PC-3 (cell line): ENCODE measurements at regions not wholly inside any gene's neighbourhood (a gene's known extent, or its start where the extent isn't known, plus 50 kb on each side); places are given as distances from the start of the nearest gene placed in this dataset.

ENCODE experiments used
- ATAC-seq: fragments of 200-7000 bp; cut with Tn5 transposase; 2 replicates; pipeline ENCODE4 v1.9.1; 2020; ENCODE audit warnings: mild to moderate bottlenecking, moderate library complexity
- BruUV-seq: library from RNA; stranded (reverse); fragments of 400-500 nt; replicated peaks from 2 replicates; lab custom pipeline; 2021; lab: Mats Ljungman, UMichigan
- CTCF ChIA-PET: fragments of 300-600 bp; sonication (Branson Sonifier 250); formaldehyde crosslinking; loops from one replicate; lab custom pipeline; 2022; ENCODE audit warnings: antibody characterized with exemption; lab: Charles Lee
- POLR2A ChIA-PET: fragments of 300-600 bp; sonication (Branson Sonifier 250); formaldehyde crosslinking; loops from one replicate; lab custom pipeline; 2022; ENCODE audit warnings: antibody characterized with exemption; ENCODE audit not compliant: unreplicated experiment; lab: Charles Lee
- DNase-seq: peaks from one replicate; pipeline ENCODE4 v3.0.0-alpha.2; 2015
- H2AFZ ChIP-seq: fragments of 300-600 bp; sonication (generic); 2 replicates; pipeline ENCODE4 v1.6.0; 2016; ENCODE audit warnings: antibody characterized with exemption, low read length
- H3F3A ChIP-seq: fragments of 300-600 bp; sonication (generic); one replicate; pipeline ENCODE4 v1.6.0; 2017; ENCODE audit warnings: antibody characterized with exemption, low read length, control low read depth, mild to moderate bottlenecking; ENCODE audit not compliant: unreplicated experiment
- H3K27ac ChIP-seq: fragments of 300-600 bp; sonication (generic); 2 replicates; pipeline ENCODE4 v1.5.1; 2016; ENCODE audit warnings: mild to moderate bottlenecking, low read length
- H3K27me3 ChIP-seq: fragments of 300-600 bp; sonication (generic); 2 replicates; pipeline ENCODE4 v1.6.1; 2016; ENCODE audit warnings: low read length, mixed read lengths
- H3K36me3 ChIP-seq: fragments of 300-600 bp; sonication (generic); 2 replicates; pipeline ENCODE4 v1.6.1; 2016; ENCODE audit warnings: low read depth, mixed run types, low read length, mixed read lengths
- H3K4me1 ChIP-seq: fragments of 300-600 bp; sonication (generic); 2 replicates; pipeline ENCODE4 v1.5.1; 2016; ENCODE audit warnings: low read length; ENCODE audit not compliant: insufficient read depth
- H3K4me2 ChIP-seq: fragments of 300-600 bp; sonication (generic); 2 replicates; pipeline ENCODE4 v1.6.0; 2016; ENCODE audit warnings: low read length
- H3K4me3 ChIP-seq: fragments of 300-600 bp; sonication (generic); 2 replicates; pipeline ENCODE4 v1.5.1; 2016; ENCODE audit warnings: mild to moderate bottlenecking, low read length, mixed read lengths
- H3K79me2 ChIP-seq: fragments of 300-600 bp; sonication (generic); 2 replicates; pipeline ENCODE4 v1.6.1; 2017; ENCODE audit warnings: low read length, mixed read lengths
- H3K9ac ChIP-seq: fragments of 300-600 bp; sonication (generic); 2 replicates; pipeline ENCODE4 v1.6.0; 2016; ENCODE audit warnings: mild to moderate bottlenecking, low read length
- H3K9me2 ChIP-seq: fragments of 300-600 bp; sonication (generic); replicated peaks from 2 replicates; pipeline ENCODE4 v1.6.1; 2016; ENCODE audit warnings: mixed run types, low read length, mixed read lengths
- H3K9me3 ChIP-seq: fragments of 300-600 bp; sonication (generic); 2 replicates; pipeline ENCODE4 v1.6.1; 2016; ENCODE audit warnings: low read length, mixed read lengths
- H4K20me1 ChIP-seq: fragments of 300-600 bp; sonication (generic); 2 replicates; pipeline ENCODE4 v1.6.1; 2016; ENCODE audit warnings: low read length, mixed read lengths
- CTCF ChIP-seq: fragments of 300-600 bp; sonication (generic); conservative IDR thresholded peaks from 2 replicates; pipeline ENCODE4 v1.5.1; 2017; ENCODE audit warnings: antibody characterized with exemption, low read depth, mild to moderate bottlenecking, low read length
- EZH2 ChIP-seq: fragments of 300-600 bp; sonication (generic); IDR thresholded peaks from one replicate; pipeline ENCODE4 v1.6.1; 2017; ENCODE audit warnings: antibody characterized with exemption, mild to moderate bottlenecking, low read length; ENCODE audit not compliant: unreplicated experiment
- EZH2phosphoT487 ChIP-seq: fragments of 300-600 bp; sonication (generic); IDR thresholded peaks from 2 replicates; pipeline ENCODE4 v1.6.1; 2018; ENCODE audit warnings: mild to moderate bottlenecking, antibody characterized with exemption, low read length, borderline replicate concordance
- intact Hi-C: fragments of 100-400 bp; cut with micrococcal nuclease; formaldehyde crosslinking; loops from 2 replicates; pipeline ENCODE4 v1.9.0; 2023

- H3K4me2 ChIP-seq, result no peak overlapping the region
- no peak overlapping the region for H3K9ac ChIP-seq
- BruUV-seq, result no TSS peak
- 0 out of 2 replicates have a peak, but pooled peaks cover 4% of the 10 kb centered on the region for H3K9me3 ChIP-seq
- no peak overlapping the region for H3K4me3 ChIP-seq
- no peaks in the 10 kb centered on the region for H3F3A ChIP-seq
- no peak for DNase-seq
- H3K4me1 ChIP-seq, result no peaks in the 10 kb centered on the region
- no peak overlapping the region for H3K27ac ChIP-seq
- H3K79me2 ChIP-seq, result no peaks in the 10 kb centered on the region
- no peaks in the 10 kb centered on the region for H4K20me1 ChIP-seq
- no peaks in the 10 kb centered on the region for H3K36me3 ChIP-seq
- intact Hi-C loops, result no loop called here
- no peak for ATAC-seq
- TF ChIP-seq EZH2phosphoT487 (no peak), CTCF (no peak), EZH2 (no peak)
- no peaks in the 10 kb centered on the region for H3K27me3 ChIP-seq
- POLR2A ChIA-PET, result no interaction called here
- CTCF ChIA-PET, result no interaction called here
- no peaks in the 10 kb centered on the region for H3K9me2 ChIP-seq
- no peak overlapping the region for H2AFZ ChIP-seq
Measured at GRCh38 chr7:138349841-138350700, 110.0 kb upstream of the TRIM24 start.

- no peaks in the 10 kb centered on the region for H3K79me2 ChIP-seq
- intact Hi-C loops, result no loop called here
- POLR2A ChIA-PET, result no interaction called here
Measured at GRCh38 chr7:138350701-138351357, 109.2 kb upstream of the TRIM24 start.

More at GRCh38 chr7:138350701-138351357, 109.2 kb upstream of the TRIM24 start:
- Histone ChIP-seq H2AFZ (no peak overlapping the region), H3K9ac (no peak overlapping the region), H3K4me3 (no peak overlapping the region), H3K27ac (no peak overlapping the region), H3K9me2 (no peaks in the 10 kb centered on the region), H3K36me3 (no peaks in the 10 kb centered on the region), H3F3A (no peaks in the 10 kb centered on the region), H3K4me2 (no peak overlapping the region), H3K27me3 (no peaks in the 10 kb centered on the region), H3K9me3 (0 out of 2 replicates have a peak, but pooled peaks cover 4% of the 10 kb centered on the region), H3K4me1 (no peaks in the 10 kb centered on the region), H4K20me1 (no peaks in the 10 kb centered on the region)
- BruUV-seq, result no TSS peak
- CTCF ChIA-PET, result no interaction called here
- DNase-seq, result no peak
- TF ChIP-seq CTCF (no peak), EZH2phosphoT487 (no peak), EZH2 (no peak)
- ATAC-seq, result no peak
